Liver (tissue), 8 donors: ENCODE measurements at regions not wholly inside any gene's neighbourhood (a gene's known extent, or its start where the extent isn't known, plus 50 kb on each side); places are given as distances from the start of the nearest gene placed in this dataset.

ENCODE experiments used
- DNase-seq: peaks from one replicate; pipeline ENCODE4 v3.0.0-alpha.2; 2017; ENCODE audit warnings: low spot score
- H3K27ac ChIP-seq, 2 donors: one replicate each; pipeline ENCODE4 v1.7.0; 2013; ENCODE audit warnings: inconsistent platforms in 2 of 2, low read length in 2 of 2, control low read depth in 1 of 2, low read depth in 1 of 2, mild to moderate bottlenecking in 1 of 2
- H3K27me3 ChIP-seq, 4 donors: one replicate each; pipeline versions ENCODE4 v1.6.1 to v1.7.0; 2013; ENCODE audit warnings: low read length in 3 of 4, inconsistent platforms in 1 of 4, mild to moderate bottlenecking in 1 of 4, moderate library complexity in 1 of 4; ENCODE audit not compliant: control insufficient read depth in 4 of 4, insufficient read depth in 4 of 4
- H3K36me3 ChIP-seq, 4 donors: one replicate each; pipeline versions ENCODE4 v1.6.1 to v1.7.0; 2013; ENCODE audit warnings: low read length in 3 of 4, mild to moderate bottlenecking in 3 of 4, low read depth in 1 of 4, moderate library complexity in 1 of 4; ENCODE audit not compliant: control insufficient read depth in 4 of 4, insufficient read depth in 3 of 4
- H3K4me1 ChIP-seq, 4 donors: one replicate each; pipeline versions ENCODE4 v1.6.1 to v1.7.0; 2013; ENCODE audit warnings: low read length in 3 of 4, mild to moderate bottlenecking in 3 of 4, moderate library complexity in 1 of 4; ENCODE audit not compliant: control insufficient read depth in 4 of 4, insufficient read depth in 4 of 4
- H3K4me3 ChIP-seq, 3 donors: one replicate each; pipeline versions ENCODE4 v1.6.1 to v1.7.0; 2013; ENCODE audit warnings: low read length in 3 of 3, control low read depth in 1 of 3, low read depth in 1 of 3, mild to moderate bottlenecking in 1 of 3
- H3K9ac ChIP-seq, 2 donors: one replicate each; pipeline ENCODE4 v1.7.0; 2013; ENCODE audit warnings: low read length in 2 of 2, mild to moderate bottlenecking in 2 of 2, moderate library complexity in 2 of 2, control low read depth in 1 of 2, low read depth in 1 of 2
- H3K9me3 ChIP-seq, 4 donors: one replicate each; pipeline versions ENCODE4 v1.6.1 to v1.7.0; 2013; ENCODE audit warnings: low read length in 3 of 4; ENCODE audit not compliant: control insufficient read depth in 4 of 4
- ATF3 ChIP-seq: IDR thresholded peaks from 2 replicates; pipeline ENCODE4 v1.6.1; 2016; ENCODE audit warnings: antibody characterized with exemption
- CTCF ChIP-seq: fragments of 150-350 bp; IDR thresholded peaks from 2 replicates; pipeline ENCODE4 v1.5.1; 2017; ENCODE audit warnings: improper control_type of control experiment, low read depth, low read length; ENCODE audit not compliant: missing input control
- FOXA1 ChIP-seq: IDR thresholded peaks from 2 replicates; pipeline ENCODE4 v1.6.1; 2016; ENCODE audit warnings: antibody characterized with exemption
- FOXA2 ChIP-seq: IDR thresholded peaks from 2 replicates; pipeline ENCODE4 v1.6.1; 2016; ENCODE audit warnings: antibody characterized with exemption
- HNF4A ChIP-seq, 2 donors: conservative IDR thresholded peaks; 2 replicates each; pipeline ENCODE4 v1.6.1; 2016; ENCODE audit warnings: antibody characterized with exemption in 2 of 2, mild to moderate bottlenecking in 2 of 2
- JUND ChIP-seq, 2 donors: IDR thresholded peaks; 2 replicates each; pipeline ENCODE4 v1.6.1; 2016; ENCODE audit warnings: antibody characterized with exemption in 2 of 2
- RXRA ChIP-seq, 2 donors: IDR thresholded peaks; 2 replicates each; pipeline ENCODE4 v1.6.1; 2017 to 2018; ENCODE audit warnings: antibody characterized with exemption in 2 of 2, mild to moderate bottlenecking in 1 of 2
- WGBS: extraction: QIAGEN DNeasy Blood & Tissue Kit; methylation state at CpG from one replicate; pipeline ENCODE4 v1.1.7; 2013; 5-methylcytosine and 5-hydroxymethylcytosine counted together
- TF ChIP-seq, protein P1 (sequence below): IDR thresholded peaks from 2 replicates; pipeline ENCODE4 v1.6.1; 2016; ENCODE audit warnings: antibody characterized with exemption, mild to moderate bottlenecking
- TF ChIP-seq, protein P2 (sequence below): IDR thresholded peaks from 2 replicates; pipeline ENCODE4 v1.6.1; 2016; ENCODE audit warnings: antibody characterized with exemption
- donor health status: healthy.
- donor health status: healthy.
- donor health status: healthy.
- donor health status: healthy.
- donor health status: healthy.

GRCh38 chr12:41966916-41967315 is 177.8 kb downstream of the GXYLT1 start:
- Histone ChIP-seq H3K4me3 (no peak overlapping the region), H3K4me1 (no peaks in the 10 kb centered on the region), H3K27me3 (no peaks in the 10 kb centered on the region), H3K9me3 (no peaks in the 10 kb centered on the region), H3K36me3 (no peaks in the 10 kb centered on the region), H3K27ac (no peak overlapping the region), H3K9ac (no peak overlapping the region)
- no peak for TF ChIP-seq RXRA (IDR thresholded peaks at IDR 0.05)
- no peak for TF ChIP-seq FOXA2
- TF ChIP-seq CTCF = no peak
- TF ChIP-seq, protein P1, sequence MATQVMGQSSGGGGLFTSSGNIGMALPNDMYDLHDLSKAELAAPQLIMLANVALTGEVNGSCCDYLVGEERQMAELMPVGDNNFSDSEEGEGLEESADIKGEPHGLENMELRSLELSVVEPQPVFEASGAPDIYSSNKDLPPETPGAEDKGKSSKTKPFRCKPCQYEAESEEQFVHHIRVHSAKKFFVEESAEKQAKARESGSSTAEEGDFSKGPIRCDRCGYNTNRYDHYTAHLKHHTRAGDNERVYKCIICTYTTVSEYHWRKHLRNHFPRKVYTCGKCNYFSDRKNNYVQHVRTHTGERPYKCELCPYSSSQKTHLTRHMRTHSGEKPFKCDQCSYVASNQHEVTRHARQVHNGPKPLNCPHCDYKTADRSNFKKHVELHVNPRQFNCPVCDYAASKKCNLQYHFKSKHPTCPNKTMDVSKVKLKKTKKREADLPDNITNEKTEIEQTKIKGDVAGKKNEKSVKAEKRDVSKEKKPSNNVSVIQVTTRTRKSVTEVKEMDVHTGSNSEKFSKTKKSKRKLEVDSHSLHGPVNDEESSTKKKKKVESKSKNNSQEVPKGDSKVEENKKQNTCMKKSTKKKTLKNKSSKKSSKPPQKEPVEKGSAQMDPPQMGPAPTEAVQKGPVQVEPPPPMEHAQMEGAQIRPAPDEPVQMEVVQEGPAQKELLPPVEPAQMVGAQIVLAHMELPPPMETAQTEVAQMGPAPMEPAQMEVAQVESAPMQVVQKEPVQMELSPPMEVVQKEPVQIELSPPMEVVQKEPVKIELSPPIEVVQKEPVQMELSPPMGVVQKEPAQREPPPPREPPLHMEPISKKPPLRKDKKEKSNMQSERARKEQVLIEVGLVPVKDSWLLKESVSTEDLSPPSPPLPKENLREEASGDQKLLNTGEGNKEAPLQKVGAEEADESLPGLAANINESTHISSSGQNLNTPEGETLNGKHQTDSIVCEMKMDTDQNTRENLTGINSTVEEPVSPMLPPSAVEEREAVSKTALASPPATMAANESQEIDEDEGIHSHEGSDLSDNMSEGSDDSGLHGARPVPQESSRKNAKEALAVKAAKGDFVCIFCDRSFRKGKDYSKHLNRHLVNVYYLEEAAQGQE = no peak
- TF ChIP-seq ATF3 = no peak
- TF ChIP-seq HNF4A (conservative IDR thresholded peaks at IDR 0.05) = no peak
- DNase-seq = no peak
- 90% methylated on average over 2 of the region's 2 CpGs for WGBS

GRCh38 chr12:41966001-41966400 is 178.7 kb downstream of the GXYLT1 start:
- no peak for DNase-seq
- Histone ChIP-seq H3K36me3 (no peaks in the 10 kb centered on the region), H3K9me3 (no peaks in the 10 kb centered on the region), H3K27me3 (no peaks in the 10 kb centered on the region), H3K9ac (no peak overlapping the region), H3K27ac (no peak overlapping the region), H3K4me3 (no peak overlapping the region), H3K4me1 (no peaks in the 10 kb centered on the region)
- TF ChIP-seq CTCF (no peak), HNF4A (conservative IDR thresholded peaks at IDR 0.05) (no peak), JUND (IDR thresholded peaks at IDR 0.05) (no peak), FOXA1 (no peak), FOXA2 (no peak)
- TF ChIP-seq, protein P2, sequence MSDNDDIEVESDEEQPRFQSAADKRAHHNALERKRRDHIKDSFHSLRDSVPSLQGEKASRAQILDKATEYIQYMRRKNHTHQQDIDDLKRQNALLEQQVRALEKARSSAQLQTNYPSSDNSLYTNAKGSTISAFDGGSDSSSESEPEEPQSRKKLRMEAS = no peak
- WGBS = 72% methylated on average over 2 of the region's 2 CpGs
